A549 (cell line): ENCODE measurements at regions not wholly inside any gene's neighbourhood (a gene's known extent, or its start where the extent isn't known, plus 50 kb on each side); places are given as distances from the start of the nearest gene placed in this dataset.

ENCODE experiments used
- ATAC-seq, 2 experiments: fragments of 200-7000 bp in 1 of 2; fragments of >200 bp in 1 of 2; cut with Nextera tagmentation in 1 of 2; cut with Tn5 transposase in 1 of 2; 3 replicates each; pipeline versions ENCODE4 v1.8.0 to v1.9.1; 2018 to 2020; ENCODE audit warnings: mild to moderate bottlenecking in 1 of 2, moderate library complexity in 1 of 2
- CTCF ChIA-PET: fragments of 300-600 bp; sonication (Branson Sonifier 250); formaldehyde crosslinking; extraction: SDS; loops from one replicate; lab custom pipeline; 2021; ENCODE audit warnings: antibody characterized with exemption, inconsistent platforms; lab: Yijun Ruan, JAX
- POLR2A ChIA-PET: fragments of 350-600 bp; formaldehyde crosslinking; extraction: SDS; loops from one replicate; lab custom pipeline; 2021; ENCODE audit warnings: antibody characterized with exemption, inconsistent platforms; lab: Yijun Ruan, JAX
- DNase-seq, 2 experiments: peaks; one replicate each; pipeline versions ENCODE4 v3.0.0 to v3.0.0-alpha.2; 2011 to 2016; ENCODE audit warnings: low read depth in 1 of 2, low spot score in 1 of 2
- FAIRE-seq: peaks from 2 replicates; lab custom pipeline; 2011; peaks lifted over from hg19 to GRCh38; lab: Jason Lieb, UNC
- H3K27ac ChIP-seq, 2 experiments: fragments of >200 bp; sonication (Bioruptor Twin); formaldehyde crosslinking; 3 replicates each; pipeline ENCODE4 v1.5.1; 2016 to 2017
- H3K4me1 ChIP-seq: fragments of >200 bp; sonication (Bioruptor Twin); formaldehyde crosslinking; 3 replicates; pipeline ENCODE4 v1.6.1; 2016
- H3K4me2 ChIP-seq: fragments of >200 bp; sonication (Bioruptor Twin); formaldehyde crosslinking; 3 replicates; pipeline ENCODE4 v1.6.1; 2016
- H3K4me3 ChIP-seq: fragments of >200 bp; sonication (Bioruptor Twin); formaldehyde crosslinking; 3 replicates; pipeline ENCODE4 v1.5.1; 2016
- H3K9me3 ChIP-seq: fragments of >200 bp; sonication (Bioruptor Twin); formaldehyde crosslinking; 3 replicates; pipeline ENCODE4 v1.6.1; 2016
- CTCF ChIP-seq: fragments of >200 bp; sonication (Bioruptor Twin); formaldehyde crosslinking; IDR thresholded peaks from 3 replicates; pipeline ENCODE4 v1.5.1; 2016
- EHMT2 ChIP-seq: fragments of 200-600 bp; sonication (generic); IDR thresholded peaks from 2 replicates; pipeline ENCODE4 v1.6.1; 2016; ENCODE audit warnings: antibody characterized with exemption, low read depth, mild to moderate bottlenecking, moderate library complexity
- ELK1 ChIP-seq: fragments of 150-350 bp; IDR thresholded peaks from 2 replicates; pipeline ENCODE4 v1.6.1; 2014; ENCODE audit warnings: low read depth, mild to moderate bottlenecking, low read length
- EP300 ChIP-seq, 2 experiments: fragments of >200 bp; sonication (Bioruptor Twin); formaldehyde crosslinking; IDR thresholded peaks; 2 replicates in 1 of 2; 3 replicates in 1 of 2; pipeline ENCODE4 v1.6.1; 2016 to 2017
- ESRRA ChIP-seq: fragments of 150-350 bp; IDR thresholded peaks from 2 replicates; pipeline ENCODE4 v1.6.1; 2014; ENCODE audit warnings: mild to moderate bottlenecking, low read length, borderline replicate concordance
- FOSB ChIP-seq: fragments of 250-450 bp; sonication (Bioruptor Pico); IDR thresholded peaks from 2 replicates; pipeline ENCODE4 v1.5.0; 2020; ENCODE audit warnings: mild to moderate bottlenecking, moderate library complexity
- FOSL2 ChIP-seq, 2 experiments: fragments of 450-650 bp in 1 of 2; fragments of >200 bp in 1 of 2; sonication (Bioruptor Twin) in 1 of 2; formaldehyde crosslinking; IDR thresholded peaks; 2 replicates each; pipeline versions ENCODE4 v1.5.0 to v1.6.1; 2016 to 2020; ENCODE audit warnings: mild to moderate bottlenecking in 1 of 2, moderate library complexity in 1 of 2
- FOXS1 ChIP-seq: fragments of 250-450 bp; sonication (Bioruptor Pico); IDR thresholded peaks from 2 replicates; pipeline ENCODE4 v1.5.0; 2020; ENCODE audit warnings: mild to moderate bottlenecking, moderate library complexity
- GATA3 ChIP-seq: IDR thresholded peaks from 2 replicates; pipeline ENCODE4 v1.6.1; 2012; ENCODE audit warnings: borderline replicate concordance
- HDAC2 ChIP-seq: fragments of 200-600 bp; sonication (generic); IDR thresholded peaks from 2 replicates; pipeline ENCODE4 v1.6.1; 2016
- HES2 ChIP-seq: fragments of >200 bp; sonication (Bioruptor Twin); formaldehyde crosslinking; IDR thresholded peaks from 2 replicates; pipeline ENCODE4 v1.6.1; 2016
- JUN ChIP-seq, 2 experiments: fragments of >200 bp; sonication (Bioruptor Twin); formaldehyde crosslinking; IDR thresholded peaks; 2 replicates in 1 of 2; 3 replicates in 1 of 2; pipeline ENCODE4 v1.6.1; 2016 to 2017
- JUNB ChIP-seq: fragments of >200 bp; sonication (Bioruptor Twin); formaldehyde crosslinking; IDR thresholded peaks from 2 replicates; pipeline ENCODE4 v1.6.1; 2016
- KDM1A ChIP-seq: fragments of 200-600 bp; sonication (generic); IDR thresholded peaks from 2 replicates; pipeline ENCODE4 v1.6.1; 2016; ENCODE audit warnings: low read depth, mild to moderate bottlenecking
- MAZ ChIP-seq: fragments of 150-350 bp; IDR thresholded peaks from 2 replicates; pipeline ENCODE4 v1.6.1; 2014; ENCODE audit warnings: antibody characterized with exemption, low read depth, low read length, borderline replicate concordance
- NR3C1 ChIP-seq: fragments of >200 bp; sonication (Bioruptor Twin); formaldehyde crosslinking; IDR thresholded peaks from 3 replicates; pipeline ENCODE4 v1.6.1; 2017
- POLR2A ChIP-seq: IDR thresholded peaks from 2 replicates; pipeline ENCODE4 v1.6.1; 2012; ENCODE audit warnings: mild to moderate bottlenecking, low read length
- RAD21 ChIP-seq, 2 experiments: fragments of >200 bp in 1 of 2; sonication (Bioruptor Twin) in 1 of 2; formaldehyde crosslinking in 1 of 2; IDR thresholded peaks in 1 of 2; conservative IDR thresholded peaks in 1 of 2; 2 replicates in 1 of 2; 3 replicates in 1 of 2; pipeline ENCODE4 v1.6.1; 2012 to 2018; ENCODE audit warnings: inconsistent platforms in 1 of 2
- RCOR1 ChIP-seq: fragments of 150-350 bp; IDR thresholded peaks from 2 replicates; pipeline ENCODE4 v1.6.1; 2014; ENCODE audit warnings: antibody characterized with exemption, low read length, low read depth
- RNF2 ChIP-seq: fragments of 200-600 bp; sonication (generic); IDR thresholded peaks from 2 replicates; pipeline ENCODE4 v1.6.1; 2016; ENCODE audit warnings: low read depth, mild to moderate bottlenecking, antibody characterized with exemption, moderate library complexity, borderline replicate concordance
- TFCP2L1 ChIP-seq: fragments of 250-450 bp; sonication (Bioruptor Pico); IDR thresholded peaks from 2 replicates; pipeline ENCODE4 v1.5.0; 2021; ENCODE audit warnings: mild to moderate bottlenecking
- ZNF302 ChIP-seq: fragments of 250-450 bp; sonication (Bioruptor Pico); IDR thresholded peaks from 2 replicates; pipeline ENCODE4 v1.9.0; 2021; ENCODE audit warnings: inconsistent platforms, mild to moderate bottlenecking, moderate library complexity
- ZSCAN20 ChIP-seq: fragments of 250-450 bp; sonication (Bioruptor Pico); IDR thresholded peaks from 2 replicates; pipeline ENCODE4 v1.8.0; 2022; ENCODE audit warnings: mild to moderate bottlenecking, moderate library complexity
- WGBS: methylation state at CpG from one replicate; pipeline ENCODE4 v1.1.6; 2017; ENCODE audit errors: missing lambda C conversion rate; 5-methylcytosine and 5-hydroxymethylcytosine counted together

GRCh38 chr9:129404621-129405020 lies 216.3 kb downstream of the C9orf50 start:
- CTCF ChIA-PET = interaction anchor here (1.1 kb wide), 1 partner anchor 262 kb away, joined by 3 read pairs; no protein-coding TSS in a partner anchor
- POLR2A ChIA-PET = no interaction called here
- no peak for TF ChIP-seq FOSB (CRISPR knock-in tag)
- TF ChIP-seq NR3C1 = no peak
- TF ChIP-seq HES2 = no peak
- TF ChIP-seq HDAC2 = no peak
- no peak for TF ChIP-seq JUN (IDR thresholded peaks at IDR 0.05)
- peak overlapping the region in 1 of 2 experiments; percentile 84; a peak in 4 of 6 replicates for H3K27ac ChIP-seq
- no peak overlapping the region for H3K4me2 ChIP-seq
- 86% methylated on average over 1 of the region's 8 CpGs for WGBS
- FAIRE-seq (no peak), DNase-seq (no peak), ATAC-seq (no peak)
- H3K4me3 ChIP-seq = no peak overlapping the region
- peaks cover 73% of the 10 kb centered on the region for H3K4me1 ChIP-seq
- no peaks in the 10 kb centered on the region for H3K9me3 ChIP-seq

- ATAC-seq = no peak
- DNase-seq = no peak
- no peaks in the 10 kb centered on the region for H3K9me3 ChIP-seq
- ChIA-PET CTCF (interaction anchor here (1.9 kb wide), 1 partner anchor 83 kb away, joined by 4 read pairs; no protein-coding TSS in a partner anchor), POLR2A (no interaction called here)
- H3K4me1 ChIP-seq = peaks cover 71% of the 10 kb centered on the region
- H3K27ac ChIP-seq = peak overlapping the region; percentile 41 to 84; a peak in 5 of 6 replicates
- no peak overlapping the region for H3K4me3 ChIP-seq
- TF ChIP-seq JUNB (no peak), ELK1 (no peak), ZNF302 (no peak), CTCF (no peak), EHMT2 (no peak), RCOR1 (no peak), EP300 (IDR thresholded peaks at IDR 0.05) (no peak), GATA3 (no peak), RNF2 (no peak), POLR2A (no peak), ZSCAN20 (CRISPR knock-in tag) (no peak), KDM1A (no peak), ESRRA (no peak), FOXS1 (CRISPR knock-in tag) (no peak), MAZ (no peak), FOSL2 (IDR thresholded peaks at IDR 0.05) (no peak), FOSL2 (CRISPR knock-in tag; IDR thresholded peaks at IDR 0.05) (no peak), RAD21 (conservative IDR thresholded peaks at IDR 0.05 in 1 of 2, IDR thresholded peaks at IDR 0.05 in 1 of 2) (no peak), TFCP2L1 (CRISPR knock-in tag) (no peak)
- no peak for FAIRE-seq
- WGBS = 86% methylated on average over 10 of the region's 10 CpGs
- H3K4me2 ChIP-seq = no peak overlapping the region
Measured at GRCh38 chr9:129403779-129404620, 216.9 kb downstream of the C9orf50 start.
